ENCODE measurements at regions not wholly inside any gene's neighbourhood (a gene's known extent, or its start where the extent isn't known, plus 50 kb on each side); places are given as distances from the start of the nearest gene placed in this dataset.

- no TSS peak for BruUV-seq (replicated peaks)
- no peak overlapping the region for H3K9ac ChIP-seq (ENCODE audit: low read length)
- H3K36me3 ChIP-seq (ENCODE audit: control insufficient read depth in 1 of 2, insufficient read depth in 2 of 2, low read length in 2 of 2): no peaks in the 10 kb centered on the region
- no peaks in the 10 kb centered on the region for H3K4me1 ChIP-seq (ENCODE audit: control insufficient read depth in 1 of 2, insufficient read depth in 2 of 2, low read length in 2 of 2)
- RAD21 ChIA-PET (ENCODE audit: low non-redundant PET in 1 of 2, low total read pairs in 2 of 2, uncharacterized antibody in 2 of 2, unreplicated experiment in 2 of 2): no interaction called here
- no peaks in the 10 kb centered on the region for H3K27me3 ChIP-seq (ENCODE audit: insufficient read depth, low read length)
- POLR2A ChIA-PET: no interaction called here
- DNase-seq (ENCODE audit: low read depth, low spot score) (peak; percentile 43), ATAC-seq (peak; percentile 77)
- no peak overlapping the region for H3K4me2 ChIP-seq (ENCODE audit: low read length)
- intact Hi-C loops (cut with micrococcal nuclease): loop anchor here (2.0 to 5.0 kb wide), 3 partner anchors 135 to 365 kb away; no protein-coding TSS in a partner anchor
- no peaks in the 10 kb centered on the region for H3K9me2 ChIP-seq (ENCODE audit: insufficient read depth)
- no peak overlapping the region for H2AFZ ChIP-seq (ENCODE audit: low read depth, low read length, poor library complexity, severe bottlenecking)
- H3K4me3 ChIP-seq (replicated peaks in 1 of 2; ENCODE audit: low read depth in 1 of 2, low read length in 2 of 2): no peak overlapping the region
- H3K79me2 ChIP-seq (ENCODE audit: insufficient read depth, low read length): no peaks in the 10 kb centered on the region
- H4K20me1 ChIP-seq (ENCODE audit: insufficient read depth): no peaks in the 10 kb centered on the region
- CTCF ChIA-PET: interaction anchor here (0.7 to 1.2 kb wide), 4 partner anchors 11 to 362 kb away, joined by 3 to 7 read pairs (median 3); no protein-coding TSS in a partner anchor
- no peak for TF ChIP-seq ATF3 (IDR thresholded peaks at IDR 0.05)
- TF ChIP-seq FOSL1 (IDR thresholded peaks at IDR 0.05; ENCODE audit: low read depth): no peak
- peak; percentile 63 for TF ChIP-seq RAD21 (IDR thresholded peaks at IDR 0.05; ENCODE audit: low read depth)
- TF ChIP-seq, protein P1, sequence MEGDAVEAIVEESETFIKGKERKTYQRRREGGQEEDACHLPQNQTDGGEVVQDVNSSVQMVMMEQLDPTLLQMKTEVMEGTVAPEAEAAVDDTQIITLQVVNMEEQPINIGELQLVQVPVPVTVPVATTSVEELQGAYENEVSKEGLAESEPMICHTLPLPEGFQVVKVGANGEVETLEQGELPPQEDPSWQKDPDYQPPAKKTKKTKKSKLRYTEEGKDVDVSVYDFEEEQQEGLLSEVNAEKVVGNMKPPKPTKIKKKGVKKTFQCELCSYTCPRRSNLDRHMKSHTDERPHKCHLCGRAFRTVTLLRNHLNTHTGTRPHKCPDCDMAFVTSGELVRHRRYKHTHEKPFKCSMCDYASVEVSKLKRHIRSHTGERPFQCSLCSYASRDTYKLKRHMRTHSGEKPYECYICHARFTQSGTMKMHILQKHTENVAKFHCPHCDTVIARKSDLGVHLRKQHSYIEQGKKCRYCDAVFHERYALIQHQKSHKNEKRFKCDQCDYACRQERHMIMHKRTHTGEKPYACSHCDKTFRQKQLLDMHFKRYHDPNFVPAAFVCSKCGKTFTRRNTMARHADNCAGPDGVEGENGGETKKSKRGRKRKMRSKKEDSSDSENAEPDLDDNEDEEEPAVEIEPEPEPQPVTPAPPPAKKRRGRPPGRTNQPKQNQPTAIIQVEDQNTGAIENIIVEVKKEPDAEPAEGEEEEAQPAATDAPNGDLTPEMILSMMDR (IDR thresholded peaks at IDR 0.05 in 2 of 3, conservative IDR thresholded peaks at IDR 0.05 in 1 of 3; ENCODE audit: borderline replicate concordance in 1 of 3, insufficient read depth in 1 of 3, low read depth in 2 of 3, low read length in 2 of 3): peak; percentile 36 to 43 (median 39); a peak in 5 of 6 replicates
- TF ChIP-seq YY1 (IDR thresholded peaks at IDR 0.05; ENCODE audit: extremely low read depth, insufficient replicate concordance, low read depth, low read length): peak; percentile 61
- TF ChIP-seq JUND (IDR thresholded peaks at IDR 0.05): no peak
- no peak overlapping the region for H3K27ac ChIP-seq (ENCODE audit: low read depth, low read length)
- no peaks in the 10 kb centered on the region for H3K9me3 ChIP-seq (ENCODE audit: control insufficient read depth in 1 of 2, insufficient read depth in 1 of 2, low read depth in 1 of 2, low read length in 2 of 2)
Observed at GRCh38 chrX:30141966-30142365, 73.4 kb upstream of the MAGEB2 start.

- no peak for DNase-seq (ENCODE audit: low read depth, low spot score)
- intact Hi-C loops (cut with micrococcal nuclease): loop anchor here (5.0 kb wide), 2 partner anchors 133 to 363 kb away; no protein-coding TSS in a partner anchor
- H3K79me2 ChIP-seq (ENCODE audit: insufficient read depth, low read length): no peaks in the 10 kb centered on the region
- no peaks in the 10 kb centered on the region for H4K20me1 ChIP-seq (ENCODE audit: insufficient read depth)
- H3K4me1 ChIP-seq (ENCODE audit: control insufficient read depth in 1 of 2, insufficient read depth in 2 of 2, low read length in 2 of 2): no peaks in the 10 kb centered on the region
- no peak overlapping the region for H2AFZ ChIP-seq (ENCODE audit: low read depth, low read length, poor library complexity, severe bottlenecking)
- RAD21 ChIA-PET (ENCODE audit: low non-redundant PET in 1 of 2, low total read pairs in 2 of 2, uncharacterized antibody in 2 of 2, unreplicated experiment in 2 of 2): no interaction called here
- H3K36me3 ChIP-seq (ENCODE audit: control insufficient read depth in 1 of 2, insufficient read depth in 2 of 2, low read length in 2 of 2): no peaks in the 10 kb centered on the region
- H3K27me3 ChIP-seq (ENCODE audit: insufficient read depth, low read length): no peaks in the 10 kb centered on the region
- H3K4me2 ChIP-seq (ENCODE audit: low read length): no peak overlapping the region
- H3K27ac ChIP-seq (ENCODE audit: low read depth, low read length): no peak overlapping the region
- no peak overlapping the region for H3K9ac ChIP-seq (ENCODE audit: low read length)
- no peak overlapping the region for H3K4me3 ChIP-seq (replicated peaks in 1 of 2; ENCODE audit: low read depth in 1 of 2, low read length in 2 of 2)
- no peaks in the 10 kb centered on the region for H3K9me3 ChIP-seq (ENCODE audit: control insufficient read depth in 1 of 2, insufficient read depth in 1 of 2, low read depth in 1 of 2, low read length in 2 of 2)
- no peaks in the 10 kb centered on the region for H3K9me2 ChIP-seq (ENCODE audit: insufficient read depth)
- ATAC-seq: no peak
- CTCF ChIA-PET: no interaction called here
- TF ChIP-seq ZFX (IDR thresholded peaks at IDR 0.05) (no peak), RAD21 (IDR thresholded peaks at IDR 0.05; ENCODE audit: low read depth) (no peak), ATF3 (IDR thresholded peaks at IDR 0.05) (no peak), YY1 (IDR thresholded peaks at IDR 0.05; ENCODE audit: extremely low read depth, insufficient replicate concordance, low read depth, low read length) (no peak), CEBPB (IDR thresholded peaks at IDR 0.05; ENCODE audit: low read depth) (no peak), EZH2phosphoT487 (IDR thresholded peaks at IDR 0.05; ENCODE audit: borderline replicate concordance) (no peak), ZNF274 (IDR thresholded peaks at IDR 0.05; ENCODE audit: low read depth, low read length) (no peak), JUND (IDR thresholded peaks at IDR 0.05) (no peak), FOSL1 (IDR thresholded peaks at IDR 0.05; ENCODE audit: low read depth) (no peak), SIN3A (IDR thresholded peaks at IDR 0.05; ENCODE audit: low read depth) (no peak)
- TF ChIP-seq, protein P1 (IDR thresholded peaks at IDR 0.05 in 2 of 3, conservative IDR thresholded peaks at IDR 0.05 in 1 of 3; ENCODE audit: borderline replicate concordance in 1 of 3, insufficient read depth in 1 of 3, low read depth in 2 of 3, low read length in 2 of 3): no peak
- POLR2A ChIA-PET: no interaction called here
- no TSS peak for BruUV-seq (replicated peaks)
Observed at GRCh38 chrX:30144221-30144620, 71.1 kb upstream of the MAGEB2 start.

All from HCT116 (cell line).